IMR-90 (cell line): ENCODE measurements at regions not wholly inside any gene's neighbourhood (a gene's known extent, or its start where the extent isn't known, plus 50 kb on each side); places are given as distances from the start of the nearest gene placed in this dataset.

ENCODE experiments used
- ATAC-seq: fragments of 200-7000 bp; cut with Tn5 transposase; 2 replicates; pipeline ENCODE4 v1.9.1; 2020; ENCODE audit warnings: low read depth, mild to moderate bottlenecking, moderate library complexity
- BruUV-seq: library from RNA; stranded (reverse); fragments of 400-500 nt; replicated peaks from 2 replicates; lab custom pipeline; 2021; lab: Mats Ljungman, UMichigan
- CTCF ChIA-PET: fragments of 300-600 bp; formaldehyde crosslinking; extraction: SDS; loops from one replicate; lab custom pipeline; 2021; ENCODE audit warnings: antibody characterized with exemption; lab: Yijun Ruan, JAX
- POLR2A ChIA-PET: fragments of 300-600 bp; sonication (Branson Sonifier 250); formaldehyde crosslinking; loops from one replicate; lab custom pipeline; 2022; ENCODE audit warnings: antibody characterized with exemption; ENCODE audit not compliant: unreplicated experiment; lab: Charles Lee
- DNase-seq: peaks from one replicate; pipeline ENCODE4 v3.0.0; 2013
- H2AFZ ChIP-seq: replicated peaks from 2 replicates; pipeline ENCODE3; 2013; ENCODE audit warnings: low read length, mild to moderate bottlenecking; ENCODE audit not compliant: poor library complexity
- H2AK5ac ChIP-seq: 2 replicates; pipeline ENCODE4 v1.6.1; 2013; ENCODE audit warnings: low read depth, low read length, inconsistent platforms
- H2AK9ac ChIP-seq: replicated peaks from 2 replicates; pipeline ENCODE3; 2013; ENCODE audit warnings: mild to moderate bottlenecking, low read depth, low read length, moderate library complexity; ENCODE audit not compliant: poor library complexity
- H2BK120ac ChIP-seq: 2 replicates; pipeline ENCODE4 v1.6.1; 2013; ENCODE audit warnings: low read depth, low read length, inconsistent platforms
- H2BK15ac ChIP-seq: 3 replicates; pipeline ENCODE4 v1.6.1; 2013; ENCODE audit warnings: low read depth, low read length, inconsistent platforms
- H2BK20ac ChIP-seq: 2 replicates; pipeline ENCODE4 v1.6.1; 2013; ENCODE audit warnings: low read depth, mild to moderate bottlenecking, inconsistent platforms, low read length, moderate library complexity
- H2BK5ac ChIP-seq: 2 replicates; pipeline ENCODE4 v1.6.1; 2013; ENCODE audit warnings: mild to moderate bottlenecking, low read depth, low read length, inconsistent platforms; ENCODE audit not compliant: poor library complexity, severe bottlenecking
- H3K14ac ChIP-seq: replicated peaks from 2 replicates; pipeline ENCODE4 v1.6.1; 2013; ENCODE audit warnings: low read depth, low read length, inconsistent platforms
- H3K18ac ChIP-seq: 2 replicates; pipeline ENCODE4 v1.6.1; 2013; ENCODE audit warnings: low read depth, low read length, control low read depth
- H3K23ac ChIP-seq: 2 replicates; pipeline ENCODE4 v1.6.1; 2013; ENCODE audit warnings: low read depth, low read length, inconsistent platforms
- H3K27ac ChIP-seq: 2 replicates; pipeline ENCODE4 v1.5.1; 2013; ENCODE audit warnings: mild to moderate bottlenecking, control low read depth, low read length; ENCODE audit not compliant: insufficient read depth
- H3K27me3 ChIP-seq: 2 replicates; pipeline ENCODE4 v1.6.1; 2013; ENCODE audit warnings: low read length; ENCODE audit not compliant: control insufficient read depth, insufficient read depth
- H3K36me3 ChIP-seq: 2 replicates; pipeline ENCODE4 v1.6.1; 2013; ENCODE audit warnings: low read length, mixed read lengths; ENCODE audit not compliant: control insufficient read depth, insufficient read depth
- H3K4ac ChIP-seq: 2 replicates; pipeline ENCODE4 v1.6.1; 2013; ENCODE audit warnings: low read depth, low read length, inconsistent platforms
- H3K4me1 ChIP-seq: 2 replicates; pipeline ENCODE4 v1.6.1; 2013; ENCODE audit warnings: low read length, mixed read lengths; ENCODE audit not compliant: control insufficient read depth, insufficient read depth
- H3K4me2 ChIP-seq: 2 replicates; pipeline ENCODE4 v1.6.1; 2013; ENCODE audit warnings: low read depth, mild to moderate bottlenecking, control low read depth, low read length, moderate library complexity
- H3K4me3 ChIP-seq: 2 replicates; pipeline ENCODE4 v1.5.1; 2013; ENCODE audit warnings: low read depth, mild to moderate bottlenecking, control low read depth, low read length, moderate library complexity; ENCODE audit not compliant: insufficient read depth
- H3K56ac ChIP-seq: 2 replicates; pipeline ENCODE4 v1.6.1; 2013; ENCODE audit warnings: low read length, inconsistent platforms; ENCODE audit not compliant: insufficient read depth; ENCODE audit errors: extremely low read depth
- H3K79me1 ChIP-seq, 2 experiments: 2 replicates each; pipeline ENCODE4 v1.6.1; 2013; ENCODE audit warnings: low read length in 2 of 2, inconsistent platforms in 1 of 2, low read depth in 1 of 2
- H3K9ac ChIP-seq: 2 replicates; pipeline ENCODE4 v1.6.1; 2013; ENCODE audit warnings: low read depth, low read length, control low read depth
- H3K9me1 ChIP-seq: 2 replicates; pipeline ENCODE4 v1.6.1; 2013; ENCODE audit warnings: low read length, inconsistent platforms; ENCODE audit not compliant: insufficient read depth
- H3K9me3 ChIP-seq: 2 replicates; pipeline ENCODE4 v1.6.1; 2013; ENCODE audit warnings: low read length; ENCODE audit not compliant: control insufficient read depth, insufficient read depth
- H4K20me1 ChIP-seq: 2 replicates; pipeline ENCODE4 v1.6.1; 2013; ENCODE audit warnings: low read length, inconsistent platforms; ENCODE audit not compliant: insufficient read depth
- H4K5ac ChIP-seq: 2 replicates; pipeline ENCODE4 v1.6.1; 2013; ENCODE audit warnings: mild to moderate bottlenecking, low read depth, low read length, control low read depth
- H4K8ac ChIP-seq, 2 experiments: 2 replicates each; pipeline ENCODE4 v1.6.1; 2013; ENCODE audit warnings: low read depth in 2 of 2, low read length in 2 of 2, control low read depth in 1 of 2, inconsistent platforms in 1 of 2
- H4K91ac ChIP-seq: 2 replicates; pipeline ENCODE4 v1.6.1; 2013; ENCODE audit warnings: low read depth, low read length, inconsistent platforms; ENCODE audit not compliant: insufficient read depth
- CEBPB ChIP-seq: IDR thresholded peaks from 2 replicates; pipeline ENCODE4 v1.6.1; 2012; ENCODE audit warnings: low read depth, low read length, improper control_type of control experiment
- ELK1 ChIP-seq: fragments of 150-350 bp; IDR thresholded peaks from 2 replicates; pipeline ENCODE4 v1.6.1; 2016; ENCODE audit warnings: low read depth, mild to moderate bottlenecking, low read length, moderate library complexity, borderline replicate concordance
- FOS ChIP-seq: fragments of 150-350 bp; IDR thresholded peaks from 2 replicates; pipeline ENCODE4 v1.6.1; 2016; ENCODE audit warnings: low read depth, low read length
- MAFK ChIP-seq: IDR thresholded peaks from 2 replicates; pipeline ENCODE4 v1.6.1; 2012; ENCODE audit warnings: low read depth, low read length, improper control_type of control experiment
- MAZ ChIP-seq: IDR thresholded peaks from 2 replicates; pipeline ENCODE4 v1.6.1; 2012; ENCODE audit warnings: low read depth, mild to moderate bottlenecking, low read length, improper control_type of control experiment, moderate library complexity, borderline replicate concordance
- MXI1 ChIP-seq: IDR thresholded peaks from 2 replicates; pipeline ENCODE4 v1.6.1; 2012; ENCODE audit warnings: low read depth, mild to moderate bottlenecking, low read length, moderate library complexity, borderline replicate concordance
- NFE2L2 ChIP-seq: fragments of 150-350 bp; IDR thresholded peaks from 2 replicates; pipeline ENCODE4 v1.6.1; 2016; ENCODE audit warnings: low read depth, mild to moderate bottlenecking, low read length
- POLR2A ChIP-seq: IDR thresholded peaks from 2 replicates; pipeline ENCODE4 v1.6.1; 2012; ENCODE audit warnings: mild to moderate bottlenecking, low read depth, low read length
- RCOR1 ChIP-seq: IDR thresholded peaks from 2 replicates; pipeline ENCODE4 v1.6.1; 2012; ENCODE audit warnings: mild to moderate bottlenecking, low read length, improper control_type of control experiment; ENCODE audit not compliant: insufficient replicate concordance
- RFX5 ChIP-seq: IDR thresholded peaks from 2 replicates; pipeline ENCODE4 v1.8.0; 2012; ENCODE audit warnings: low read depth, mild to moderate bottlenecking, low read length, moderate library complexity
- USF2 ChIP-seq: fragments of 150-350 bp; IDR thresholded peaks from 2 replicates; pipeline ENCODE4 v1.6.1; 2017; ENCODE audit warnings: mild to moderate bottlenecking, antibody characterized with exemption, low read length, low read depth
- WGBS, 2 experiments: methylation state at CpG; one replicate each; pipeline versions ENCODE4 v1.1.5 to v1.1.7; 2013; ENCODE audit warnings: missing lambda C conversion rate in 2 of 2; ENCODE audit not compliant: insufficient read length in 1 of 2; ENCODE audit errors: extremely low coverage in 2 of 2; 5-methylcytosine and 5-hydroxymethylcytosine counted together
- dilution Hi-C: fragments of 300-500 bp; cut with HindIII; formaldehyde crosslinking; loops from one replicate; pipeline ENCODE4 v1.14.3; 2018; ENCODE audit warnings: low sequenced_read_pairs; ENCODE audit not compliant: unreplicated experiment
- in situ Hi-C: fragments of 300-500 bp; cut with MboI; formaldehyde crosslinking; loops from 3 replicates; pipeline ENCODE4 v1.14.3; 2019; ENCODE audit warnings: low sequenced_read_pairs, inconsistent platforms, mixed read lengths
- intact Hi-C: fragments of 100-400 bp; cut with micrococcal nuclease; formaldehyde crosslinking; loops from 2 replicates; pipeline ENCODE4 v1.10.0; 2022

GRCh38 chr11:134750619-134751018, 338.6 kb upstream of the B3GAT1 start:
- H3K36me3 ChIP-seq = no peaks in the 10 kb centered on the region
- no peaks in the 10 kb centered on the region for H4K20me1 ChIP-seq
- H3K23ac ChIP-seq = no peak overlapping the region
- H2BK120ac ChIP-seq = no peak overlapping the region
- peaks cover 46% of the 10 kb centered on the region for H3K9me3 ChIP-seq
- H3K56ac ChIP-seq = no peak overlapping the region
- H4K5ac ChIP-seq = no peak overlapping the region
- WGBS, 2 experiments = no CpG with 5 or more reads among the region's 2 CpGs
- no peak overlapping the region for H2AFZ ChIP-seq
- H3K4me2 ChIP-seq = no peak overlapping the region
- DNase-seq = no peak
- H2BK20ac ChIP-seq = no peak overlapping the region
- no peak overlapping the region for H4K91ac ChIP-seq
- no peak overlapping the region for H3K9ac ChIP-seq
- no peak overlapping the region for H2BK15ac ChIP-seq
- dilution Hi-C loops (no loop called here), intact Hi-C loops (no loop called here), in situ Hi-C loops (no loop called here)
- no peak overlapping the region for H3K14ac ChIP-seq
- POLR2A ChIA-PET = no interaction called here
- TF ChIP-seq NFE2L2 (no peak), ELK1 (no peak), USF2 (no peak), POLR2A (no peak), MAZ (no peak), FOS (no peak), RFX5 (no peak), RCOR1 (no peak), MAFK (no peak), CEBPB (no peak), MXI1 (no peak)
- H3K79me1 ChIP-seq = no peaks in the 10 kb centered on the region
- H3K18ac ChIP-seq = no peak overlapping the region
- CTCF ChIA-PET = no interaction called here
- BruUV-seq = no TSS peak
- no peaks in the 10 kb centered on the region for H3K4me1 ChIP-seq
- H3K27me3 ChIP-seq = no peaks in the 10 kb centered on the region
- H3K9me1 ChIP-seq = no peaks in the 10 kb centered on the region
- H2BK5ac ChIP-seq = no peak overlapping the region
- no peak overlapping the region for H2AK9ac ChIP-seq
- no peak overlapping the region for H2AK5ac ChIP-seq
- H3K27ac ChIP-seq = no peak overlapping the region
- ATAC-seq = no peak
- H4K8ac ChIP-seq = no peak overlapping the region
- H3K4me3 ChIP-seq = no peak overlapping the region
- no peak overlapping the region for H3K4ac ChIP-seq
